GM23248 (cell line): ENCODE measurements at regions not wholly inside any gene's neighbourhood (a gene's known extent, or its start where the extent isn't known, plus 50 kb on each side); places are given as distances from the start of the nearest gene placed in this dataset.

Experiments
- DNase-seq: peaks from one replicate; pipeline ENCODE4 v3.0.0-alpha.2; 2015
- H2AFZ ChIP-seq: fragments of 200-600 bp; sonication (generic); 2 replicates; pipeline ENCODE4 v1.6.1; 2016; ENCODE audit warnings: antibody characterized with exemption
- H3F3A ChIP-seq: fragments of 200-600 bp; sonication (generic); 2 replicates; pipeline ENCODE4 v1.6.1; 2016; ENCODE audit warnings: mild to moderate bottlenecking, antibody characterized with exemption, mixed run types; ENCODE audit not compliant: insufficient read depth
- H3K27ac ChIP-seq: fragments of 200-600 bp; sonication (generic); 2 replicates; pipeline ENCODE4 v1.5.1; 2016; ENCODE audit warnings: mild to moderate bottlenecking
- H3K27me3 ChIP-seq: fragments of 200-600 bp; sonication (generic); replicated peaks from 2 replicates; pipeline ENCODE4 v1.6.1; 2016; ENCODE audit warnings: mild to moderate bottlenecking; ENCODE audit not compliant: insufficient read depth
- H3K36me3 ChIP-seq: fragments of 200-600 bp; sonication (generic); 2 replicates; pipeline ENCODE4 v1.6.1; 2016; ENCODE audit warnings: low read depth, mild to moderate bottlenecking
- H3K4me1 ChIP-seq: fragments of 200-600 bp; sonication (generic); 2 replicates; pipeline ENCODE4 v1.6.1; 2016; ENCODE audit warnings: mild to moderate bottlenecking; ENCODE audit not compliant: insufficient read depth
- H3K4me2 ChIP-seq: fragments of 200-600 bp; sonication (generic); one replicate; pipeline ENCODE4 v1.6.1; 2016; ENCODE audit warnings: mild to moderate bottlenecking; ENCODE audit not compliant: unreplicated experiment
- H3K4me3 ChIP-seq: fragments of 200-600 bp; sonication (generic); 2 replicates; pipeline ENCODE4 v1.5.1; 2016; ENCODE audit warnings: mild to moderate bottlenecking
- H3K79me2 ChIP-seq: fragments of 200-600 bp; sonication (generic); 2 replicates; pipeline ENCODE4 v1.6.1; 2016; ENCODE audit warnings: mild to moderate bottlenecking; ENCODE audit not compliant: insufficient read depth
- H3K9ac ChIP-seq: fragments of 200-600 bp; sonication (generic); 2 replicates; pipeline ENCODE4 v1.6.1; 2016; ENCODE audit warnings: mild to moderate bottlenecking
- H3K9me2 ChIP-seq: fragments of 200-600 bp; sonication (generic); 2 replicates; pipeline ENCODE4 v1.6.1; 2016; ENCODE audit warnings: mixed run types, mild to moderate bottlenecking, moderate library complexity; ENCODE audit not compliant: insufficient read depth
- H3K9me3 ChIP-seq: fragments of 200-600 bp; sonication (generic); one replicate; pipeline ENCODE4 v1.6.1; 2017; ENCODE audit warnings: low read depth
- H4K20me1 ChIP-seq: fragments of 200-600 bp; sonication (generic); 2 replicates; pipeline ENCODE4 v1.6.0; 2016; ENCODE audit not compliant: insufficient read depth
- EZH2 ChIP-seq: fragments of 200-600 bp; sonication (generic); IDR thresholded peaks from 2 replicates; pipeline ENCODE4 v1.6.1; 2018; ENCODE audit warnings: antibody characterized with exemption, mild to moderate bottlenecking; ENCODE audit not compliant: insufficient read depth, poor library complexity, severe bottlenecking
- EZH2phosphoT487 ChIP-seq: fragments of 200-600 bp; sonication (generic); IDR thresholded peaks from 2 replicates; pipeline ENCODE4 v1.6.1; 2018; ENCODE audit warnings: antibody characterized with exemption, moderate library complexity, mild to moderate bottlenecking, low read depth; ENCODE audit not compliant: insufficient read depth
- WGBS, 2 experiments: methylation state at CpG; one replicate each; pipeline ENCODE4 v1.1.6; 2015 to 2017; ENCODE audit warnings: low lambda C conversion rate in 2 of 2, low coverage in 1 of 2; ENCODE audit errors: missing lambda C conversion rate in 2 of 2; 5-methylcytosine and 5-hydroxymethylcytosine counted together
- in situ Hi-C: fragments of 300-500 bp; cut with MboI; formaldehyde crosslinking; loops from 2 replicates; pipeline ENCODE4 v1.15.0; 2020

DNA sequence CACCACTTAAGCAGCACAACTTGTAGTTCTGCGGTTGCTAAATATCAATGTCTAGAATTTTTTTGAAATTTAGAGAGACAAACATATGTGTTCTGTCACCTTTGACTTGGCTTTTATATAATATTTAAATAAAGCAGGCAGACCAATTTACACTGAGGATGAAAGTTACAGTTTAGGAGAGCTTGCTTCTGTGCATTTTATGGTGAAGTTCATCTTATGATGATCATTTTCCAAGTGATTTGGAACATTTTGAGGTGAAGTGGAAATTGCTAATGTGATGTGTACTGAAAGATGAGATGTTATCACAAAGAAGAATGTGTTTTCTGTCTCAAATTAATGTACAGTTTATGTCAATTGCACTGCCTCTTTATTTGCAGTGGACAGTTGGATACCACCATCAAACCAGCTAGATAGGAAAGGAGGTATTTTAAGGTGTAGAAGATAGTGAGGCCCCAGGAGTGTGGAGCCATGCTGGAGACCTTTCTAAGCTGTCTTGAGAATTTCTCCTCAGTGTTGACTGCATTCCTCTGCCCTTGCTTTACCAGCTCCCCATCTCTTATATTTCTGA lies 461.9 kb downstream of the UTRN start:
- Histone ChIP-seq H3K27ac (no peak overlapping the region), H2AFZ (no peak overlapping the region), H3K36me3 (peaks cover 23% of the 10 kb centered on the region; the same call in 1 of the 2 replicates), H3K9ac (no peak overlapping the region), H3F3A (no peaks in the 10 kb centered on the region), H4K20me1 (no peaks in the 10 kb centered on the region), H3K4me1 (no peaks in the 10 kb centered on the region), H3K4me3 (no peak overlapping the region), H3K27me3 (no peaks in the 10 kb centered on the region), H3K9me2 (no peaks in the 10 kb centered on the region; the same call in 1 of the 2 replicates), H3K79me2 (no peaks in the 10 kb centered on the region), H3K4me2 (no peak overlapping the region), H3K9me3 (no peaks in the 10 kb centered on the region)
- 98 to 100% methylated on average over 1 of the region's 1 CpG for WGBS, 2 experiments
- in situ Hi-C loops: no loop called here
- TF ChIP-seq EZH2phosphoT487 (no peak), EZH2 (no peak)
- no peak for DNase-seq

GRCh38 chr6:144749263-144749662 lies 464.1 kb downstream of the UTRN start:
- TF ChIP-seq EZH2 (no peak), EZH2phosphoT487 (no peak)
- Histone ChIP-seq H3K27ac (no peak overlapping the region), H3K9ac (no peak overlapping the region), H3K9me2 (no peaks in the 10 kb centered on the region), H3K9me3 (no peaks in the 10 kb centered on the region), H3K36me3 (peaks cover 35% of the 10 kb centered on the region; the same call in 1 of the 2 replicates), H3K4me1 (no peaks in the 10 kb centered on the region), H3K4me2 (no peak overlapping the region), H3K27me3 (no peaks in the 10 kb centered on the region), H3F3A (no peaks in the 10 kb centered on the region), H3K4me3 (no peak overlapping the region), H2AFZ (no peak overlapping the region), H3K79me2 (no peaks in the 10 kb centered on the region), H4K20me1 (no peaks in the 10 kb centered on the region)
- in situ Hi-C loops: no loop called here
- 97% methylated on average over 3 of the region's 3 CpGs for WGBS, 2 experiments
- no peak for DNase-seq

GRCh38 chr6:144753023-144753705 lies 468.0 kb downstream of the UTRN start:
- Histone ChIP-seq H3K9ac (no peak overlapping the region), H3K9me3 (no peaks in the 10 kb centered on the region), H3K4me3 (no peak overlapping the region), H4K20me1 (no peaks in the 10 kb centered on the region), H3K4me2 (no peak overlapping the region), H3K27me3 (no peaks in the 10 kb centered on the region), H3K36me3 (peaks cover 46% of the 10 kb centered on the region), H3K79me2 (no peaks in the 10 kb centered on the region), H2AFZ (no peak overlapping the region), H3K4me1 (no peaks in the 10 kb centered on the region), H3K9me2 (no peaks in the 10 kb centered on the region), H3F3A (no peaks in the 10 kb centered on the region), H3K27ac (no peak overlapping the region)
- DNase-seq: no peak
- 96 to 98% methylated on average over 2 of the region's 2 CpGs for WGBS, 2 experiments
- TF ChIP-seq EZH2phosphoT487: no peak
- in situ Hi-C loops: no loop called here

GRCh38 chr6:144756469-144756868 lies 471.3 kb downstream of the UTRN start:
- WGBS, 2 experiments: 66 to 75% methylated on average over 2 of the region's 2 CpGs

More at GRCh38 chr6:144756469-144756868, 471.3 kb downstream of the UTRN start:
- Histone ChIP-seq H3K79me2 (no peaks in the 10 kb centered on the region), H3K9me3 (no peaks in the 10 kb centered on the region), H2AFZ (no peak overlapping the region), H3K9ac (no peak overlapping the region), H3K4me2 (no peak overlapping the region), H3K27ac (no peak overlapping the region), H3K36me3 (peaks cover 28% of the 10 kb centered on the region), H4K20me1 (no peaks in the 10 kb centered on the region), H3K4me3 (no peak overlapping the region), H3K9me2 (no peaks in the 10 kb centered on the region), H3K27me3 (no peaks in the 10 kb centered on the region), H3F3A (no peaks in the 10 kb centered on the region), H3K4me1 (no peaks in the 10 kb centered on the region)
- in situ Hi-C loops: no loop called here
- TF ChIP-seq EZH2 (no peak), EZH2phosphoT487 (no peak)
- DNase-seq: no peak
